ENCODE measurements at regions not wholly inside any gene's neighbourhood (a gene's known extent, or its start where the extent isn't known, plus 50 kb on each side); places are given as distances from the start of the nearest gene placed in this dataset.

DNA sequence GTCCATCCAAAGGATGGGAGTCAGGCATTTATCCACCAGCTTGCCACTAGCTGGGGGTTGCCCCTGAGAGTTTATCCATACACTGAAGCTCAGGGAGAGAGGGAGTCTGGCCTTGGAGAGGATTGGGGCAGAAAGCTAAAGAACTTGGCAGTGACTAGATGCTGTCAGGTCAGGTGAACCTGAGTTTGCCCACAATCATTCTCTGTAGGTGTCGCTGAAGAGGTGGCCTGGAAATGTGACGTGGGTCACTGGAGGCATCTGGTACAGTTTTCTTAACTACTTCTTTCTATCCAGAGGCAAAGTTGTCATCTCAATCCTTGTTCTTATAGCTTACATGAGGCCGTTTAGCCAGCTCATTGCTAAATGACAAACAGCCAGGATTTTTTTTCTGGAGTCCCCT lies 298.0 kb upstream of the CTNNB1 start:
- TF ChIP-seq, protein P1, sequence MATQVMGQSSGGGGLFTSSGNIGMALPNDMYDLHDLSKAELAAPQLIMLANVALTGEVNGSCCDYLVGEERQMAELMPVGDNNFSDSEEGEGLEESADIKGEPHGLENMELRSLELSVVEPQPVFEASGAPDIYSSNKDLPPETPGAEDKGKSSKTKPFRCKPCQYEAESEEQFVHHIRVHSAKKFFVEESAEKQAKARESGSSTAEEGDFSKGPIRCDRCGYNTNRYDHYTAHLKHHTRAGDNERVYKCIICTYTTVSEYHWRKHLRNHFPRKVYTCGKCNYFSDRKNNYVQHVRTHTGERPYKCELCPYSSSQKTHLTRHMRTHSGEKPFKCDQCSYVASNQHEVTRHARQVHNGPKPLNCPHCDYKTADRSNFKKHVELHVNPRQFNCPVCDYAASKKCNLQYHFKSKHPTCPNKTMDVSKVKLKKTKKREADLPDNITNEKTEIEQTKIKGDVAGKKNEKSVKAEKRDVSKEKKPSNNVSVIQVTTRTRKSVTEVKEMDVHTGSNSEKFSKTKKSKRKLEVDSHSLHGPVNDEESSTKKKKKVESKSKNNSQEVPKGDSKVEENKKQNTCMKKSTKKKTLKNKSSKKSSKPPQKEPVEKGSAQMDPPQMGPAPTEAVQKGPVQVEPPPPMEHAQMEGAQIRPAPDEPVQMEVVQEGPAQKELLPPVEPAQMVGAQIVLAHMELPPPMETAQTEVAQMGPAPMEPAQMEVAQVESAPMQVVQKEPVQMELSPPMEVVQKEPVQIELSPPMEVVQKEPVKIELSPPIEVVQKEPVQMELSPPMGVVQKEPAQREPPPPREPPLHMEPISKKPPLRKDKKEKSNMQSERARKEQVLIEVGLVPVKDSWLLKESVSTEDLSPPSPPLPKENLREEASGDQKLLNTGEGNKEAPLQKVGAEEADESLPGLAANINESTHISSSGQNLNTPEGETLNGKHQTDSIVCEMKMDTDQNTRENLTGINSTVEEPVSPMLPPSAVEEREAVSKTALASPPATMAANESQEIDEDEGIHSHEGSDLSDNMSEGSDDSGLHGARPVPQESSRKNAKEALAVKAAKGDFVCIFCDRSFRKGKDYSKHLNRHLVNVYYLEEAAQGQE (IDR thresholded peaks at IDR 0.05; ENCODE audit: insufficient read depth in 1 of 2, low read depth in 2 of 2, low read length in 2 of 2): no peak
- no peak for TF ChIP-seq TAF1 (IDR thresholded peaks at IDR 0.05; ENCODE audit: borderline replicate concordance, insufficient read depth, low read length)
- TF ChIP-seq SIN3A (IDR thresholded peaks at IDR 0.05; ENCODE audit: borderline replicate concordance, insufficient read depth, low read length): no peak
- no peak for TF ChIP-seq POLR2AphosphoS5 (IDR thresholded peaks at IDR 0.05; ENCODE audit: low read depth, low read length)
- no peak for TF ChIP-seq FOXP2 (optimal IDR thresholded peaks at IDR 0.05; ENCODE audit: borderline replicate concordance, extremely low read depth, extremely low read length, insufficient read depth)

DNA sequence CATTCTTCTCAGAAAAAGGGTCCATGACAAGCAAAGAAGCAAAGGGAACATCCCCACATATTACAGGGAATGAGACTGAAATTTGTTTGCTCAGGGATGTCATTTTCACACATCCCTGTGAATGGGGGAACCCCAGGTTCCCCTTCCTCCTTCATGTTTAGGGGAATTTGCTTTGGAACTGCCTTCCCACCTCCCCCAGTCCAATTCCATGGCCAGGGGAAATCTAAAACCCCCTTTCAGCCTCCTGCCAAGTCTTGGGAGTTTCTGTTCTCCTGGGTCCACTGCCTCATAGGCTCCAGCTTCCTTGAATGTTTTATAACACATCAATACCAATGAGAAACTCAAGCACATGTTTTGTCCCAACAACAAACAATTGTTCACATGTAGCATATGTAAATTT lies 297.5 kb upstream of the CTNNB1 start:
- TF ChIP-seq POLR2AphosphoS5 (IDR thresholded peaks at IDR 0.05; ENCODE audit: low read depth, low read length) (no peak), TAF1 (IDR thresholded peaks at IDR 0.05; ENCODE audit: borderline replicate concordance, insufficient read depth, low read length) (no peak), SIN3A (IDR thresholded peaks at IDR 0.05; ENCODE audit: borderline replicate concordance, insufficient read depth, low read length) (no peak), FOXP2 (optimal IDR thresholded peaks at IDR 0.05; ENCODE audit: borderline replicate concordance, extremely low read depth, extremely low read length, insufficient read depth) (no peak)
- TF ChIP-seq, protein P1 (IDR thresholded peaks at IDR 0.05; ENCODE audit: insufficient read depth in 1 of 2, low read depth in 2 of 2, low read length in 2 of 2): no peak

DNA sequence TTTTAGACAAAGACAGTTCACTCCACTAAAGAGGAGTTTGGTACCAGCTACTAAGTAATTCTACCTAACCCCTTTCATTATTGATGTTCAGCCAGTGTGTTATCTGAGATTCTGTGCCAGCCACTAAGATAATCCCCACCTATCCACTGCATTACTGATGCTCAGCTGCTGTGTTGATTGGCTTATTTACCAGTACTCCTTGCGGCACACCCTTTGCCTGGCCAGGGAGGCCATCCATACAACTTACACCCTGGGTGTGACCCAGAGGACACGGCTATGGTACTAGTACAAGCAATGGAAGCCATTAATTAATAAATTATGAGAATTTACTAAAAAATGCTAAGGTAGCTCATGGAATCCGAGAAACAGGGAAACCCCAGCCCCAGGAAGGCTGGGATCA lies 290.7 kb upstream of the CTNNB1 start:
- TF ChIP-seq TAF1 (IDR thresholded peaks at IDR 0.05; ENCODE audit: borderline replicate concordance, insufficient read depth, low read length) (no peak), FOXP2 (optimal IDR thresholded peaks at IDR 0.05; ENCODE audit: borderline replicate concordance, extremely low read depth, extremely low read length, insufficient read depth) (no peak), POLR2AphosphoS5 (IDR thresholded peaks at IDR 0.05; ENCODE audit: low read depth, low read length) (no peak), SIN3A (IDR thresholded peaks at IDR 0.05; ENCODE audit: borderline replicate concordance, insufficient read depth, low read length) (no peak)
- TF ChIP-seq, protein P1 (IDR thresholded peaks at IDR 0.05; ENCODE audit: insufficient read depth in 1 of 2, low read depth in 2 of 2, low read length in 2 of 2): no peak

DNA sequence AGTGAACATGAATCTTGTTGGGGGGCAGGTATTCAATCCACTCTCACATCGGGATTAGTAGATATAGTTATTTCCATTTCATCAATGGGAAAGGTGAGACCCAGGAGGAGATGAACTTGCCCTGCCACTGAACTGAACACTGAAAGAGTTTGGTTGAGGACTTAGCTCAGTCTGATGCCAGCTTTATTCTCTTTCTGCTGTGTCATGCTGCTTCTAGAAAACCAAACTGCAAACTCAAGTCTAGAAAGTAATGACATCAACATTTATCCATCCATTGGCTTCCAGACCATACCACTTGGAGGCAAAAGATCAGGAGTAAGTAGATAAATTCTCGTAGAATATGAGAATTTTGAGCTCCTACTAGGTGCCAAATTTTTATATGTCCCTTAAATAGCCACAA lies 288.0 kb upstream of the CTNNB1 start:
- TF ChIP-seq, protein P1 (IDR thresholded peaks at IDR 0.05; ENCODE audit: insufficient read depth in 1 of 2, low read depth in 2 of 2, low read length in 2 of 2): no peak
- no peak for TF ChIP-seq FOXP2 (optimal IDR thresholded peaks at IDR 0.05; ENCODE audit: borderline replicate concordance, extremely low read depth, extremely low read length, insufficient read depth)
- no peak for TF ChIP-seq TAF1 (IDR thresholded peaks at IDR 0.05; ENCODE audit: borderline replicate concordance, insufficient read depth, low read length)
- TF ChIP-seq SIN3A (IDR thresholded peaks at IDR 0.05; ENCODE audit: borderline replicate concordance, insufficient read depth, low read length): no peak
- no peak for TF ChIP-seq POLR2AphosphoS5 (IDR thresholded peaks at IDR 0.05; ENCODE audit: low read depth, low read length)

DNA sequence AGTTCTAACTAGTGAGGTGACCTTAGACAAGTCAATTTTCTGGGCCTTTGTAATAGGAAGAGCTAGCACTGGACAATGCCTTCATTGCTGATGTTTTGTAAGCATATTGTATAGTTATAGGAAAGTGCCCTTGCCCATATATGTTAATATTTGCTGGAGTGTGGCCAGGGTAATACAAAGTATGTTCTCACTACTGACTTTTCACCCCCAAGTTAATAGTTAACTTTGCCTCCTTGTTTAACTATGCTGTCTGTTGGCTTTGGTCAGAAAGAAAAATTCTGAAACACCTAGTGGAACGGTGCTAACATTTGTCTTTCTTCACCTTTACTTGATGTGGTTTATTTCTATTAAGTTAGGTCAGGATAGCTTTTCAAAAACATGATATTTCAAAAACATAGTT lies 287.4 kb upstream of the CTNNB1 start:
- TF ChIP-seq, protein P1 (IDR thresholded peaks at IDR 0.05; ENCODE audit: insufficient read depth in 1 of 2, low read depth in 2 of 2, low read length in 2 of 2): no peak
- TF ChIP-seq SIN3A (IDR thresholded peaks at IDR 0.05; ENCODE audit: borderline replicate concordance, insufficient read depth, low read length) (no peak), POLR2AphosphoS5 (IDR thresholded peaks at IDR 0.05; ENCODE audit: low read depth, low read length) (no peak), FOXP2 (optimal IDR thresholded peaks at IDR 0.05; ENCODE audit: borderline replicate concordance, extremely low read depth, extremely low read length, insufficient read depth) (no peak), TAF1 (IDR thresholded peaks at IDR 0.05; ENCODE audit: borderline replicate concordance, insufficient read depth, low read length) (no peak)

All from PFSK-1 (cell line).